Endothelial cell of umbilical vein (primary cell): ENCODE measurements at regions not wholly inside any gene's neighbourhood (a gene's known extent, or its start where the extent isn't known, plus 50 kb on each side); places are given as distances from the start of the nearest gene placed in this dataset.

Experiments used
- POLR2A ChIP-seq: IDR thresholded peaks from 2 replicates; pipeline ENCODE4 v1.6.1; 2012; ENCODE audit warnings: low read depth, mild to moderate bottlenecking, control low read depth, low read length
- POLR2AphosphoS5 ChIP-seq: IDR thresholded peaks from 2 replicates; pipeline ENCODE4 v1.6.1; 2012; ENCODE audit warnings: low read depth, mild to moderate bottlenecking, control low read depth, low read length, moderate library complexity; ENCODE audit not compliant: insufficient read depth
- TF ChIP-seq, protein P1 (sequence below), 2 donors: IDR thresholded peaks; 1 replicate in 1 of 2; 2 replicates in 1 of 2; pipeline ENCODE4 v1.5.1; 2011; ENCODE audit warnings: low read length in 2 of 2, mild to moderate bottlenecking in 2 of 2, moderate library complexity in 2 of 2, control low read depth in 1 of 2, inconsistent platforms in 1 of 2, low read depth in 1 of 2; ENCODE audit not compliant: insufficient read depth in 1 of 2; ENCODE audit errors: extremely low read depth in 1 of 2

DNA sequence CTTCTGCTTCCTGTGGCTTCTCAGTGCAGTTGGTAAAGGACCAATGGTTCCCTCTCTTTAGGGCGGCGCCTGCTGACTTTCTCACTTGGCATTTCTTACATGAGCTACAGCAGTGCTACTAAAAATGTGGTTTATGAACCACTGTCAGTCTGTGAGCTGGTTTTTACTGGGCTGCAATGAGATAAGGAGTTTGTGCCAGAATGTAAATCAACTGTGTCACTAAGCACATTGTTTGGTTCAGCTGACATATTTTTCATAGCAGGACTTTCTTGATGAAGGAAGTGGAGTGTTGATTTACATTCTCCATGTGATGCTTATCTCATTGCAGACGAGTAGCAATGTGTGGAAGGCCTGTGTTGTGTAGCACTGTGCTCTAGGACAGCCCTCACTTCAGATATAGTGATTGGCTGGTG, 463.3 kb downstream of the SOX6 start:
- TF ChIP-seq, protein P1, sequence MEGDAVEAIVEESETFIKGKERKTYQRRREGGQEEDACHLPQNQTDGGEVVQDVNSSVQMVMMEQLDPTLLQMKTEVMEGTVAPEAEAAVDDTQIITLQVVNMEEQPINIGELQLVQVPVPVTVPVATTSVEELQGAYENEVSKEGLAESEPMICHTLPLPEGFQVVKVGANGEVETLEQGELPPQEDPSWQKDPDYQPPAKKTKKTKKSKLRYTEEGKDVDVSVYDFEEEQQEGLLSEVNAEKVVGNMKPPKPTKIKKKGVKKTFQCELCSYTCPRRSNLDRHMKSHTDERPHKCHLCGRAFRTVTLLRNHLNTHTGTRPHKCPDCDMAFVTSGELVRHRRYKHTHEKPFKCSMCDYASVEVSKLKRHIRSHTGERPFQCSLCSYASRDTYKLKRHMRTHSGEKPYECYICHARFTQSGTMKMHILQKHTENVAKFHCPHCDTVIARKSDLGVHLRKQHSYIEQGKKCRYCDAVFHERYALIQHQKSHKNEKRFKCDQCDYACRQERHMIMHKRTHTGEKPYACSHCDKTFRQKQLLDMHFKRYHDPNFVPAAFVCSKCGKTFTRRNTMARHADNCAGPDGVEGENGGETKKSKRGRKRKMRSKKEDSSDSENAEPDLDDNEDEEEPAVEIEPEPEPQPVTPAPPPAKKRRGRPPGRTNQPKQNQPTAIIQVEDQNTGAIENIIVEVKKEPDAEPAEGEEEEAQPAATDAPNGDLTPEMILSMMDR (IDR thresholded peaks at IDR 0.05; ENCODE audit: extremely low read depth in 1 of 2, insufficient read depth in 1 of 2, low read depth in 1 of 2, low read length in 2 of 2): no peak
- no peak for TF ChIP-seq POLR2A
- TF ChIP-seq POLR2AphosphoS5: no peak
